Activated CD8-positive, alpha-beta memory T cell treated with anti-CD3 and anti-CD28 coated beads for 24 hours (primary cell): ENCODE measurements at regions not wholly inside any gene's neighbourhood (a gene's known extent, or its start where the extent isn't known, plus 50 kb on each side); places are given as distances from the start of the nearest gene placed in this dataset.

Source experiments
- DNase-seq: peaks from one replicate; pipeline ENCODE4 v3.0.0-alpha.2; 2020

DNA sequence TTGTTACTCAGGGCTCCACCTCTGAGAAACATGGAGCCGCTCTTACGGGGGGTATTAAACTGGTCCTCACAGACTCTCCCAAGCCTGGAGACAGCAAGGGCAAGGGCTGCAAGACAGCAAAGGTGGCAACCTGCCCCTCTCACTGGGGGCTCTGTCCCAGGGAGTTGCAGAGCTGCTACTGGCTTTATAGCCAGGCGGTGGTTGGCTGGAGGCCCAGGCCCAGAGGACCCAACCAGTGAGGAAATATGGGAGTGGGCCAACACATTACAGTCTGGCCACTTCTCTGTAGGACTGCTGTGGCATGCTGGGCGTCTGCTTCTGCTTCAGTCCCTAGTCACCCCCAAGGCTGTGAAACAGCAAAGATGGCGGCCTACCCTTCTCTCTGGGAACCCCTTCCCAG, 597.2 kb downstream of the LRRC70 start:
- DNase-seq, result no peak

GRCh38 chr5:63170486-63170885, 591.9 kb downstream of the LRRC70 start:
- no peak for DNase-seq

DNA sequence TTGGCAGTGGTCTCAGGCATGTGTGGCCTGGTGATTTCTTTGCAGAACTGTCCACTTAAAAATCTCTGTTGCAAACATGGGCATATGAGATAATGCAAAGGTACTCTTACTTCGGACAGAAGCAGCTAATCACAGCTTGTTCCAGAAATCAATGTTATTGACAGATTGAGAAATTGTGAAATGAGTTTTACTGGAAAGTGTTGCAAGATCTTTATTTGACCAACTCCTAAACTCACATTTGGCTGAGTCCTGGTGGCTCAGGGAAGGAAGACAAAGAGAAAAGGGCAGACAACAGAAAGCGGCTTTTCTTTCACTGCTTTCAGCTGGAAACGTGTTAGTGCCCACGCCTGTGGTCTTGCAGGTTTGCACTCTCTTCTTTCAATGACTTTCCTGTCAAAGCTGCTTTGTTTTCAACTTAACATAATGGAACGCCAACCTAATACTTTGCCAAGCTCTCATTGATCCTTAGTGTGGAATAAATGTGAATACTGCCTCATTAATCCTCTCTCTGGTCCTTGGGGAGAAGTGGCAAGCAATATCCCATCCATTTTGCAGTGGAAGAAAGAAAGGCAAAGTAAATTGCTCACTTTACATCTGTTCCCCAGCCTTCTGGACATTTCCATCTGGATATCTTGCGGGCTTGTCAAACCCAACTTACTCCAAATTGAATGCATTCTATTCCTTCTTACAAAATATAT, 586.4 kb downstream of the LRRC70 start:
- no peak for DNase-seq

GRCh38 chr5:63164339-63164738, 585.7 kb downstream of the LRRC70 start:
- no peak for DNase-seq

DNA sequence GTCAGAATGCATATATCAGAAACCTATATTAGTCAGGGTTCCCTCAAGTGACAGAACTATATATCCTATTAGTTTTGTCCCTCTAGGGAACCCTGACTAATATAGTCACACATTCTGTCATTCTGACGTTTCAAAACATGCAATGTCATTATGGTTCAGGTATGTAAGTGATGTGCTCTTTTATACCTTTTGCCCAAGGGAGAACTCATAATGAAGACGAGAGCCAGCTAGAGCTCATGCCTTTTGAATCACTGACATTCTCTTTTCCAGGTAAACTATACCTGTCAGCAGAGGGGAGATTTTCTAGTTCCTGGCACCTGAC, 576.7 kb downstream of the LRRC70 start:
- DNase-seq, result no peak

- no peak for DNase-seq
These were observed 576.1 kb downstream of the LRRC70 start for GRCh38 chr5:63154476-63155309.

DNA sequence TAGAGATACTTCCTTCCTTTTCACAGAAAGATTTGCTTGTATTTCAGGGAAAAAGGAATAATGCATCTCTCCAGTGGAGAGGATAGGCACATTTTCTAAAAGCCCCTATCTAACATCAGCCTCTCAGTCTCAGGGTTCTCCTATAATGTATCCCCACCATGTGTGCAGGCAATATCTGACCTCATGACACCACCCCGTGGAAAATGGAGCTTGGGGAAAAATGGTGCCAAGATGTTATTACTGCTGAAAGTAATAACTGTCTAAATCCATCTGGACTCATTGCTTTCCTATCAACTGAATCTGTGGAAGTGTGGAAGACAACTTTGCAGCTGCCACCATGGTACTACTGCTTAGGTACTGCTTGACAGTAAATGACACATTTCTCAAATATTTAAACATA, 574.3 kb downstream of the LRRC70 start:
- DNase-seq, result no peak

DNA sequence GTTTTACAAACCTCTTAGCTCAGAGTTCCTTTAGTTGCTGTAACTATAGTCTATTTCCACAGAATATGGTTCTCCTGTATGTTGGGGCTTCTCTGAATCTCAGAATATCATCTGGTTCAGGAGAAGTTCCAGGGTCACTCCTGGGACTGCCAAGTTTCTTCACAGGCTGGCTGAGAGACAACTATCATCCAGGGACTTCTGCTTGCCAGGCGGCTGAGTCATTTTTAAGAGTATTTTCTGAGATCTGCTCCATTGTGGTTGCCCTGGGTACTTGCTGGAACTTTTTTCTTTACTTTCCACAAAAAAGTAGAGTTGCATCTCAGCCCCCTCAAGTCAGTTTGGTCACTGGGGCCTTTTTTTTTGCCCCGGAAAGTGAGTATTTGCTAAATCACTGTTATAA, 566.5 kb downstream of the LRRC70 start:
- no peak for DNase-seq

DNA sequence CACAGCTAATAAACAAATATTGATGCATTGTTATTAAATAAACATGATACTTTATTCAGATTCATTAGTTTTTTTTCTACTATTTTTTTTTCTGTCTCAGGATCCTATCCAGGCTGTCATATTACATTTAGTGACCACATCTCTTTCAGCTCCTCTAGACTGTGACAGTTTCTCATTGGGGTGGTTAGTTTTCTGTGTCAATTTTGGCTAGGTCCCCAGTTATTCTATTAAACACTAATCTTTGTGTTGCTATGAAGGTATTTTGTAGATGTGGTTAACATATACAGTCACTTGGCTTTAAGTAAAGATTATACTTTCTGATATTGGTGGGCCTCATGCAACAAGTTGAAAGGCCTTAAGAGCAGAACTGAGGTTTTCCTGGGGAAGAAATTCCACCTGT, 563.0 kb downstream of the LRRC70 start:
- DNase-seq, result no peak

DNA sequence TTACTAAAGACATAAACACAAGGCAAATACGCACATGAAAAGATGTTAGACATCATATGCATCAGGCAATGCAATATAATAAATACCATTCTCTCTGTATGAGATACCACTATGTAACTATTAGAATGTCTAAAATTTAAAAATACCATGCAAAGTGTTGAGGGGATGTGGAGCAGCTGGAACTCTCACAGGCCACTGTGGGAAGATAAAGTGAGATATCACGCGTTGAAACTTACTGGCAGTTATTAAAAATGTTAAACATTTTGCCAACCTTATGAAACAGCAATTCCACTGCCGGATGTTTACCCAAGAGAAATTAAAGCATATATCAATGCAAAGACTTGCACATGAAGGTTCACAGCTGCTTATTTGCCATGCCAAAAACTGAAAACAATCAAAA, 556.7 kb downstream of the LRRC70 start:
- no peak for DNase-seq

- no peak for DNase-seq
These were observed 553.1 kb downstream of the LRRC70 start for GRCh38 chr5:63131626-63132285.

DNA sequence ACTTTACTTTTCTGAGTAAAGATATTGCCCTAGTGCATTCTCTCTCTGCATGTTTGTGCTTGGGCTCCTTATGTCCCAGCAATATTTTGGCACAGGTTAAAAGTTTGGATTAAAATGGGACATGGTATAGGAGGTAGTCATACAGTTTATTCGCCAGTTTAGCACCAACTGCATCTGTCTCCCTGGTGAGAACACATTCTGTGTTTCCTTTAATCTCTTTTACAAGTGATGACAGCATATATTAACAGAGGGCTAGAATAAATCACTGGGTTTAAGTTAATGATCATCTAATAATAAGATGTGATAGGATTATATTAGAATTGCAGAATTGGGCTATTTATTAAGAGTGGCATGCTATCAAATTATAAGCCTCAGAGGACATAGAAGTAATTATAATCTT, 550.1 kb downstream of the LRRC70 start:
- DNase-seq, result no peak

DNA sequence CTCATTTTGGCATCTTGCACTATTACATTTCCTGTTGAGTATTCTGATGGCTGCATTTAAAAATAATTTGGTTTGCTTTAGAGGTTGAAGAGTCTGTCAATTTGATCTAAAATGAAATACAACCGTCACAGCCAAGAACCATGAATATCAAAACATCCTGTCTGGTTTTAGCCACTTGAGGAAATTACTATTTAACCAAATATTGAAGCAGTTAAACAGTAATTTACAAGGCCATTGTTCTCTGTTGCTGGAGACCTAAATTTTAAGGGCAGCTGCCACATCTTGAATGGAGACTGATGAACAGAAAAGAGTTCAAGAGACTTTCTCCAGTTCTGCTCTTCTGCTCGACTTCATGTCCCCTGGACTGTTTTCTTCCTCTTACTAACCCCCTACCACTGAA, 549.4 kb downstream of the LRRC70 start:
- no peak for DNase-seq

DNA sequence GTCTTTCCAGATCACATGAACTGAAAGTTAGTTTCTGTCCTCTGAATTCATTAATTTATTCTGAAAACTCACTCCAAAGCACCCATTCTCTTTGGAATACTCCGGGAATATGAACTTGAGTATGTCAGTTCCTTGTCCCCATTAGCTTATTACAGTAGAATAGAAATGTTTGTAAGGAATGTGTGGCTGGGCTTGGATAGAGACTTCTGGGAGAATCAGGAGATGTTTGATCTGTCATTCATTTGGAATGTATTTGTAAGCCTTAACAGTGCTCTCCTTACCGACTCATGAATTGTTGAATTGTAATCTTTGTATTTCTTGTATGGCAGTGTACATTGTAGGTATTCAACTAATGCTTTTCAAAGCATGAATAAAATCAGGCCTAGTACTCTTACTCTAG, 548.4 kb downstream of the LRRC70 start:
- DNase-seq, result no peak

DNA sequence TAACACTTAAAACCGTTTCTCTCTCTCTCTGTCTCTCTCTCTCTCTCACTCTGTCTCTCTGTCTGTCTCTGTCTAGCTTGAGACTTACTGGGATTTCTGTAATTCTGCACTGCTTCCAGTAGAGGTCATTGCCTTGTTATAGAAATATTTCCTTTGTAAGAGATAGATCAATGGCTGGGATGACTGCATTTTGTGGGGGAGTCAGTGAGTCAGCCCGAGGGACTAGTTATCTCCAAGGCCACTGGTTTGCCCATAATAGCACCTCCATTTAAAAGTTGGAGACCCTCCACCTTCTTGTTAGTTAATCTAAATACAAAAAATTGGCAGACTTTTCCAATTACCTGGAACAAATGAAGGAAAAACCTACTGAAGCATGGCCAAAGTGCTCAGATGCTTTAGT, 547.2 kb downstream of the LRRC70 start:
- DNase-seq, result no peak

- no peak for DNase-seq
These were observed 546.8 kb downstream of the LRRC70 start for GRCh38 chr5:63125392-63125791.

DNA sequence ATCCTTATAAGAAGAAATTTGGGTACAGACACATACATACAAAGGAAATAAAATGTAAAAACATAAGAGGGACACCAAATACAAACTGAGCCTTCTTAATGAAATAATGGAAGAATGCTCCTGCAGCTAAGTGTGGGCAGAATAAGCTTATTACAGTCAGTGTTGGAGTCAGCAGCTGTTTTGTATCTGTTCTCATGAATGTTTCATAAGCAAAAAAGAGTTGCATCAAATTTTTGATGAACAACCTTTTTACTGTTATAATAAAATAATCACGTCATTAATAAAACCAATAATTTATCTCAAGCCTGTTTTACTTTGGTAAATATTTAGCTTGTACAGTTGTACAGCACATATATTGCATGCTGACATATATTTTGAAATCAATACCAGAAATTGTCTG, 545.6 kb downstream of the LRRC70 start:
- DNase-seq, result no peak

DNA sequence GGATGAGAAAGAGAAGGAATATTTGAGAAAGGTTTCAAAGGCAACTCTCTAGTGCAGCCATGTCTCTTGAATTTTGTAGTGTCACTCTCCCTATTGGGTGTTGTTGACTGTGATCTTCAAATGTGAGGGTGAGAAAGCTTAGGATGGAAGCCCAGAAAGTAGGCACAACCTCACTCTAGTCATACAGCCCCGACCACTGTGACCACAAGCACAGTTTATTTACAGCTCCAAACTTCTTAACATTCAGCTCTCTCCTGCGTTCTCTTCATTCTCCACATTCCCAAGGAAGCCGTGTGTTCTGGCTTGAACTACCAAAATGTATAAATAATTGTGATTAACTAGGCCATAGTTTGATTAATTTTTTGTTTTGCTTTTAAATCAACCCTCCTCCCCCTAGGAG, 542.9 kb downstream of the LRRC70 start:
- no peak for DNase-seq

GRCh38 chr5:63118221-63118620, 539.6 kb downstream of the LRRC70 start:
- no peak for DNase-seq

DNA sequence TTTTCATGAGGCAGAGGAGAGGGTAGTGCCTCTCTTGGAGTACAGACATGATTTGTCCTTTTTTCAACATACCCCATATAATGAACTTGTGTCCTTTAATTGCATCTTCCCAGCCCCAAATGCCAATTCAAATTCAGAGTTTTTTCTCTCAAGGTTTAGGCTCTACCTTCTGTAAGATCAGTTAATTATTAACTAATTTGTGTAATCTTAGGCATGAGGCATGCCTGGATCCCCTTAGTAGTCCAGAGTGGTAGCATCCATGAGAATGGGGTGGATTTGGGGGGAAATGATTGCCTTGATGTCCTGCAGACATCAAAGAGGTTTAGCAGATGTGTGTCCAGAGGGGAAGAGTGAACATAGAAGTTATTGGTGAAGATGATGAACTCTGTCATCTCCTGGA, 533.3 kb downstream of the LRRC70 start:
- DNase-seq, result no peak

- DNase-seq, result no peak
These were observed 523.3 kb downstream of the LRRC70 start for GRCh38 chr5:63101870-63102269.

- no peak for DNase-seq
These were observed 518.7 kb downstream of the LRRC70 start for GRCh38 chr5:63097286-63097685.

DNA sequence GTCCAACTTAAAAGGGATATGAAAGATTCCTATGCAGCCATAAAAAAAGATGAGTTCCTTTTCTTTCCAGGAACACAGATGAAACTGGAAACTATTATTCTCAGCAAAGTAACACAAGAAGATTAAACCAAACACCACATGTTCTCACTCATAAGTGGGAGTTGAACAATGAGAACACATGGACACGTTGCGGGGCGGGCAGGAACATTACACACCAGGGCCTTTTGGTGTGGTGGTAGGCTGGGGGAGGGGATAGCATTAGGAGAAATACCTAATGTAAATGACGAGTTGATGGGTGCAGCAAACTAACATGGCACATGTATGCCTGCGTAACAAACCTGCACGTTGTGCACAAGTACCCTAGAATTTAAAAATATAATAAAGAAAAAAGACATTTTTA, 516.1 kb downstream of the LRRC70 start:
- DNase-seq, result no peak

- DNase-seq, result no peak
These were observed 510.5 kb downstream of the LRRC70 start for GRCh38 chr5:63089147-63089546.
